ENCODE measurements at regions not wholly inside any gene's neighbourhood (a gene's known extent, or its start where the extent isn't known, plus 50 kb on each side); places are given as distances from the start of the nearest gene placed in this dataset.
A peak's percentile ranks its signal among the peaks of the same experiment; 100 is the strongest.
"Not testable (repeated sequence)": the region's sequence is repeated elsewhere in the genome, so short reads cannot be mapped to it uniquely, and the experiment has no call there.

- Histone ChIP-seq H3K9me3 (no peaks in the 10 kb centered on the region), H3K27me3 (no peaks in the 10 kb centered on the region), H3K4me1 (no peaks in the 10 kb centered on the region), H3K27ac (no peak overlapping the region), H3K4me3 (no peak overlapping the region), H3K36me3 (no peaks in the 10 kb centered on the region)
- no peak for ATAC-seq (ENCODE audit: low FRiP score in 2 of 2)
- TF ChIP-seq CTCF (IDR thresholded peaks at IDR 0.05) (no peak), POLR2A (IDR thresholded peaks at IDR 0.05) (no peak), EP300 (IDR thresholded peaks at IDR 0.05) (no peak), POLR2AphosphoS5 (IDR thresholded peaks at IDR 0.05) (no peak)
- 79 to 96% methylated on average over 1 of the region's 1 CpG for WGBS, 2 donors
- no peak for DNase-seq
Observed at GRCh38 chr3:70621451-70621850, 309.0 kb upstream of the MDFIC2 start.

- DNase-seq: no peak
- no peak for ATAC-seq (ENCODE audit: low FRiP score in 2 of 2)
- no peaks in the 10 kb centered on the region for H3K4me1 ChIP-seq
- no peak overlapping the region for H3K27ac ChIP-seq
- H3K36me3 ChIP-seq: no peaks in the 10 kb centered on the region
- WGBS, 2 donors: 75 to 88% methylated on average over 2 of the region's 2 CpGs
- no peaks in the 10 kb centered on the region for H3K9me3 ChIP-seq
- H3K27me3 ChIP-seq: no peaks in the 10 kb centered on the region
- TF ChIP-seq CTCF (IDR thresholded peaks at IDR 0.05): no peak
- no peak for TF ChIP-seq EP300 (IDR thresholded peaks at IDR 0.05)
- TF ChIP-seq POLR2A (IDR thresholded peaks at IDR 0.05): no peak
- no peak for TF ChIP-seq POLR2AphosphoS5 (IDR thresholded peaks at IDR 0.05)
- H3K4me3 ChIP-seq: no peak overlapping the region
Observed at GRCh38 chr3:70620956-70621355, 308.5 kb upstream of the MDFIC2 start.

GRCh38 chr3:70620367-70620766 is 307.9 kb upstream of the MDFIC2 start:
- TF ChIP-seq POLR2A (IDR thresholded peaks at IDR 0.05) (no peak), CTCF (IDR thresholded peaks at IDR 0.05) (no peak), EP300 (IDR thresholded peaks at IDR 0.05) (no peak), POLR2AphosphoS5 (IDR thresholded peaks at IDR 0.05) (no peak)
- Histone ChIP-seq H3K27ac (no peak overlapping the region), H3K4me1 (no peaks in the 10 kb centered on the region), H3K27me3 (no peaks in the 10 kb centered on the region), H3K4me3 (no peak overlapping the region), H3K9me3 (no peaks in the 10 kb centered on the region), H3K36me3 (no peaks in the 10 kb centered on the region)
- DNase-seq (no peak), ATAC-seq (ENCODE audit: low FRiP score in 2 of 2) (no peak)
- WGBS, 2 donors: 35 to 59% methylated on average over 2 of the region's 2 CpGs

- no peak for ATAC-seq (ENCODE audit: low FRiP score in 2 of 2)
- no peaks in the 10 kb centered on the region for H3K4me1 ChIP-seq
- no peak overlapping the region for H3K27ac ChIP-seq
- H3K4me3 ChIP-seq: no peak overlapping the region
- H3K27me3 ChIP-seq: no peaks in the 10 kb centered on the region
- no peak for DNase-seq
- TF ChIP-seq POLR2AphosphoS5 (IDR thresholded peaks at IDR 0.05): no peak
- no peak for TF ChIP-seq CTCF (IDR thresholded peaks at IDR 0.05)
- no peak for TF ChIP-seq POLR2A (IDR thresholded peaks at IDR 0.05)
- TF ChIP-seq EP300 (IDR thresholded peaks at IDR 0.05): no peak
- H3K9me3 ChIP-seq: no peaks in the 10 kb centered on the region
- no peaks in the 10 kb centered on the region for H3K36me3 ChIP-seq
- WGBS, 2 donors: 91 to 95% methylated on average over 1 of the region's 1 CpG
Observed at GRCh38 chr3:70618151-70618550, 305.7 kb upstream of the MDFIC2 start.

DNA sequence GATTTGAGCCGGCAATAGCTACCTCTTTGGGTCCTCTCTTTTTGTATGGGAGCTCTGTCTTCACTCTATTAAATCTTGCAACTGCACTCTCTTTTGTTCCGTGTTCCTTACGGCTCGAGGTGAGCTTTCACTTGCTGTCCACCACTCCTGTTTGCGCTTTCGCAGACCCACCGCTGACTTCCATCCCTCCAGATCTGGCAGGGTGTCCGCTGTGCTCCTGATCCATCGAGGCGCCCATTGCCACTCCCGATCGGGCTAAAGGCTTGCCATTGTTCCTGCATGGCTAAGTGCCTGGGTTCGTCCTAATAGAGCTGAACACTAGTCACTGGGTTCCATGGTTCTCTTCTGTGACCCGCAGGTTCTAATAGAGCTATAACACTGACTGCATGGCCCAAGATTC is 304.9 kb upstream of the MDFIC2 start:
- not testable (repeated sequence) for ATAC-seq (ENCODE audit: low FRiP score in 2 of 2); H3K27ac ChIP-seq; H3K36me3 ChIP-seq; H3K9me3 ChIP-seq; H3K4me1 ChIP-seq; H3K27me3 ChIP-seq; H3K4me3 ChIP-seq
- peak in 1 of 2 donors; percentile 38 for DNase-seq
- WGBS, 2 donors: 93 to 96% methylated on average over 14 of the region's 14 CpGs
